GM12875 (cell line): ENCODE measurements at regions not wholly inside any gene's neighbourhood (a gene's known extent, or its start where the extent isn't known, plus 50 kb on each side); places are given as distances from the start of the nearest gene placed in this dataset.
"Not testable (repeated sequence)": the region's sequence is repeated elsewhere in the genome, so short reads cannot be mapped to it uniquely, and the experiment has no call there.

Experiments used
- H3K4me3 ChIP-seq: one replicate; pipeline ENCODE4 v1.5.1; 2011; ENCODE audit warnings: low read depth, low read length, control low read depth
- CTCF ChIP-seq: IDR thresholded peaks from 2 replicates; pipeline ENCODE4 v1.5.1; 2011; ENCODE audit warnings: low read depth, mild to moderate bottlenecking, control low read depth, inconsistent platforms, low read length, moderate library complexity, borderline replicate concordance; ENCODE audit not compliant: insufficient read depth

- TF ChIP-seq CTCF = no peak
- H3K4me3 ChIP-seq = no peak overlapping the region
These were observed 368.3 kb upstream of the GJE1 start for GRCh38 chr6:141764388-141764787.

- no peak overlapping the region for H3K4me3 ChIP-seq
- TF ChIP-seq CTCF = no peak
These were observed 374.3 kb upstream of the GJE1 start for GRCh38 chr6:141758430-141758829.

GRCh38 chr6:141753180-141753579 is 379.5 kb upstream of the GJE1 start:
- no peak overlapping the region for H3K4me3 ChIP-seq
- no peak for TF ChIP-seq CTCF

- no peak for TF ChIP-seq CTCF
- no peak overlapping the region for H3K4me3 ChIP-seq
These were observed 380.0 kb upstream of the GJE1 start for GRCh38 chr6:141752677-141753076.

GRCh38 chr6:141746324-141746723 is 386.4 kb upstream of the GJE1 start:
- not testable (repeated sequence) for H3K4me3 ChIP-seq

- TF ChIP-seq CTCF = no peak
- H3K4me3 ChIP-seq = no peak overlapping the region
These were observed 387.8 kb upstream of the GJE1 start for GRCh38 chr6:141744971-141745370.

GRCh38 chr6:141744194-141744925 is 388.4 kb upstream of the GJE1 start:
- no peak overlapping the region for H3K4me3 ChIP-seq
- no peak for TF ChIP-seq CTCF
